A673 (cell line): ENCODE measurements at regions not wholly inside any gene's neighbourhood (a gene's known extent, or its start where the extent isn't known, plus 50 kb on each side); places are given as distances from the start of the nearest gene placed in this dataset.

Experiments used
- EZH2 ChIP-seq: fragments of 200-600 bp; sonication (generic); IDR thresholded peaks from 2 replicates; pipeline ENCODE4 v1.6.1; 2017; ENCODE audit warnings: borderline replicate concordance, low read depth, mild to moderate bottlenecking, mixed read lengths, antibody characterized with exemption, low read length; ENCODE audit not compliant: poor library complexity, severe bottlenecking
- TF ChIP-seq, protein P1 (sequence below): fragments of 300-800, 200-600 bp; sonication (generic); conservative IDR thresholded peaks from 2 replicates; pipeline ENCODE4 v1.5.1; 2017; ENCODE audit warnings: low read depth, mild to moderate bottlenecking, antibody characterized with exemption, low read length, moderate library complexity, mixed read lengths

DNA sequence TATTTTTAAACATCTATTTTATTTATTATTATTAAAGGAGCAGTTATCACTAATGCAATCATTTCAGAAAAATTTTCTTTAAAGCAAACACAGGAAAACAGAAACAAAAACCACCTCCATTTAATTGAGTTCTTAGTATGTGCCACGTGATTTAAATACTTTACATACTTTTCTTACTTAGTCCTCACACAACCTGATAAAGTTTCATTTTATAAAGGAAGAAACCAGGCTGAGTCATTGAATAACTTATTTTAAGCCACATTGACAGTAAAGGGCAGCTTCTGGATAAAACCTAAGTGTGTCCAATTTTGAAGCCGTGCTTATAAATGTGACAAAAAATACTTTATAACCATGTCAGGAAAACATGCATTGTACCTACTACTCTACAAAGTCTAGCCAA is 57.1 kb upstream of the PCED1B start:
- TF ChIP-seq, protein P1, sequence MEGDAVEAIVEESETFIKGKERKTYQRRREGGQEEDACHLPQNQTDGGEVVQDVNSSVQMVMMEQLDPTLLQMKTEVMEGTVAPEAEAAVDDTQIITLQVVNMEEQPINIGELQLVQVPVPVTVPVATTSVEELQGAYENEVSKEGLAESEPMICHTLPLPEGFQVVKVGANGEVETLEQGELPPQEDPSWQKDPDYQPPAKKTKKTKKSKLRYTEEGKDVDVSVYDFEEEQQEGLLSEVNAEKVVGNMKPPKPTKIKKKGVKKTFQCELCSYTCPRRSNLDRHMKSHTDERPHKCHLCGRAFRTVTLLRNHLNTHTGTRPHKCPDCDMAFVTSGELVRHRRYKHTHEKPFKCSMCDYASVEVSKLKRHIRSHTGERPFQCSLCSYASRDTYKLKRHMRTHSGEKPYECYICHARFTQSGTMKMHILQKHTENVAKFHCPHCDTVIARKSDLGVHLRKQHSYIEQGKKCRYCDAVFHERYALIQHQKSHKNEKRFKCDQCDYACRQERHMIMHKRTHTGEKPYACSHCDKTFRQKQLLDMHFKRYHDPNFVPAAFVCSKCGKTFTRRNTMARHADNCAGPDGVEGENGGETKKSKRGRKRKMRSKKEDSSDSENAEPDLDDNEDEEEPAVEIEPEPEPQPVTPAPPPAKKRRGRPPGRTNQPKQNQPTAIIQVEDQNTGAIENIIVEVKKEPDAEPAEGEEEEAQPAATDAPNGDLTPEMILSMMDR, result no peak
- TF ChIP-seq EZH2, result no peak
